ENCODE measurements at regions not wholly inside any gene's neighbourhood (a gene's known extent, or its start where the extent isn't known, plus 50 kb on each side); places are given as distances from the start of the nearest gene placed in this dataset.

- TF ChIP-seq CTCF (IDR thresholded peaks at IDR 0.05; ENCODE audit: extremely low read depth in 1 of 2, insufficient read depth in 1 of 2, low read depth in 1 of 2, low read length in 2 of 2) (no peak), POLR2AphosphoS5 (IDR thresholded peaks at IDR 0.05; ENCODE audit: insufficient read depth, low read depth, low read length) (no peak), FOS (IDR thresholded peaks at IDR 0.05; ENCODE audit: borderline replicate concordance, insufficient read depth, low read length) (no peak), MYC (IDR thresholded peaks at IDR 0.05; ENCODE audit: low read depth, low read length) (no peak), EZH2 (IDR thresholded peaks at IDR 0.05; ENCODE audit: borderline replicate concordance, low read depth, low read length, severe bottlenecking) (no peak), POLR2A (IDR thresholded peaks at IDR 0.05; ENCODE audit: low read depth, low read length) (no peak), JUN (IDR thresholded peaks at IDR 0.05; ENCODE audit: borderline replicate concordance, insufficient read depth, insufficient read length, low read depth) (no peak)
Observed at GRCh38 chr21:28473530-28474220, 519.0 kb downstream of the LTN1 start.
